ENCODE measurements at regions not wholly inside any gene's neighbourhood (a gene's known extent, or its start where the extent isn't known, plus 50 kb on each side); places are given as distances from the start of the nearest gene placed in this dataset.

DNA sequence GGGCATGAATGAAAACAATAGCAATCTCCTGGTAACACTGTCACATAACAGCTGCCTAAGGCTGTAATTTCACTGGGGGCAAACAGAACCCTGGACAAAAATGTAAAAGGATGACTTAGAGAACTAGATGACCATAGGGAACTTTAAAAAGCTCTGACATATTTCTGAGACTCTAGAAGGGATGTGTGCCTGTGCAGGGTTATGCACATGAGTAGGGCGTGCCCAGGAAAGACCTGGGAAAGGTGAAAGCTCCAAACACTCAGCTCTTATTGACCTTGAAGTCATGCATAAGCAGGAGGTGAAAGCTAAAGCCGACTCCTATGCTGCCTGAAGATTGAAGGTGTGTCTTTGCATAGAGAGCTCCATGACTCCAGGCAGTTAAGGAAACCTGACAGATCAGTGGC is 118.4 kb upstream of the BTBD3 start:
- DNase-seq (ENCODE audit: low spot score in 2 of 2) (no peak), FAIRE-seq (no peak)

DNA sequence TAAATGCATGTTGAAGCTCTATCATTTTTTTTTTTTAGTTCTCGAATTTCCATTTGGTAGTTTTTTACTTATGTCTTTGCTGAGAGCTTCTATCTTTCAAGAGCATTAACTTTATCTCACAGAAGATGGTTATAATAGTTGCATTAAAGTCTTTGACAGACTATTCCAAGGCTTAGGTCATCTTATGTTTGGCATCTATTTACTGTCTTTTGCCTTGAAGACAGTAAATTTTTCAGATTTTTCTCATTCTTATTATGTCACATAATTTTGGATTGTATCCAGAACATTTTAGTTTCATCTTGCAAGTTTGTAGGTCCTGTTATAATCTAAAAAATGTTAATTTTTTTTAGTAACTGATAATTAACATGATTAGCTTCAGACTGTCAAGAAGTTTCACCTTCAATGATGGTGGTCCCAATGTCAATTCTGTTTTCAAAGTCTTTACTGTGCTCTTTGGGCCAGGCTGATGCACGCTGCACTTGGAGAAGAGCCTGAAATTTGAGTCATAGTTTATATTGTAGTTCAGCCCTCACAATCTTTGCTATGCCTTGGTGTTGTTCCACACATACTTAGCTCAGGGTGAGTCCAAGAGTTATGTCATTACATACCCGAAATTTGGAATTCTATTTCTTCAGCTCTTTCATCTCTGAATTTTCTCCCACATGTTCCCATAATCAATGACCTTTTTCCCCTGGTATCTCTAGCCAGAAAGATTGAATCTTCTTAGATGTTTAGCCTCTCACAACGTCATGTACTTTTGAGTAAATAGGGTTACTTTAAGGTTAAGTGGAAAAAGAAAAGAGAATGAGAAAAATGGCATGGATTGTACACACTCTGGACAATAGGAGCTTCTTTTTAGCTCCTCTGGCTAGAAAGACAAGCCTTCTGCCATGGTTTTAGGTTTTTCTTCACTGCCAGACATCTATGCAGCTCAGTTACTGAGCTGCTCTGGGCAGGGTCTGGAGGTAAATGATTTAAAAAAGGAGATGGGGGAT is 110.3 kb upstream of the BTBD3 start:
- DNase-seq (ENCODE audit: low spot score in 2 of 2) (no peak), FAIRE-seq (no peak)

DNA sequence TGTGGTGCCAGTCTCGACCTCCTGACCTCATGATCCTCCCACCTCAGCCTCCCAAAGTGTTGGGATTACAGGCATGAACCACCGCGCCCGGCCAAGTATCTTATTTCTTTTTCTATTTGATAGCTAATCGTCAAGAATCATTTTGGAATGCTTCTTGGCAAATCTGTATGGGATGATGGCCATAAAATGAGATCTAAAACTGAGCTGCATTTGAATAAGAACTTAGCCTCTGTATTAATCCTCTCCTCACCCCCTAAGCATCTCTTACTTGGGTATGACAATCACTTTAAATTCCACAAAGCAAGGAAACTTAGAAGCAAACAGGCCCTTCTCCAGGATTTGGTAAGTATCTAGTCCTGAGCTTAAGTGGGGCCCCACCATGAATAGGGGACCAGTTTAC is 108.9 kb upstream of the BTBD3 start:
- no peak for FAIRE-seq
- no peak for DNase-seq (ENCODE audit: low spot score in 2 of 2)

DNA sequence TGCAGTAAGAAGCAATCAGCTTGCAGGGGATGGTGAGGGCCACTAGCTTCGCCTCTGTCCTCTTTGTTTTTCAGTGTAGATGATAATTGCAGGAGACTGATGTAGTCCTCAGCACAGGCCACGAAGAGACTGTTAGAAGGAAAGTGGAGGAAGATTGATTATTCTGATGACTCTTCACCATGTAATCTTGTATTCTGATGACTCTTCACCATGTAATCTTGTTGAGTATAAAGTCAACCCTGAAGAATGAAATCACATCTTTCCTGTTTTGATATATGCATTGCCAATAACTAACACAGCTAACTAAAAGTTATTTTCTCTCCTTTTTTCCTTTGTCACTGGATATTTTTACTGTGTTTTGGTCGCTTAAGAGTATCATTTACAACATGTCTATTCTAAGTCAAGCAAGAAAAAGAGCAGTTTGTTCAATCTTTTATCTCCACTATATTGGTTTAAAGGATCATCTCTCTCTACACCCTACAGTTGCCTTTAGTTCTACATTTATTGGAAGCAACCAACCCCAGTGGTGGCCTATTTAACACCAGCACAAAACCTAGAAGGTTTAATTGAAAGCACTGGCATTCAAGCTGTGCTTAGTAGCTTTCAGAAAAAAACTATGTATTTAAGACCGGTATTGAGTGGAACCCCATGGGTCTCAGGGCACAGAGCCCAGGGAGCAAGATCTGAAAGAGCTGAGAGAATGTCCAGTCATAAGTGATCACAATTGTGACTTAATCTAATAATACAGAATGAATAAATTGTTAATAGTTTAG is 107.2 kb upstream of the BTBD3 start:
- FAIRE-seq, result no peak
- no peak for DNase-seq (ENCODE audit: low spot score in 2 of 2)

DNA sequence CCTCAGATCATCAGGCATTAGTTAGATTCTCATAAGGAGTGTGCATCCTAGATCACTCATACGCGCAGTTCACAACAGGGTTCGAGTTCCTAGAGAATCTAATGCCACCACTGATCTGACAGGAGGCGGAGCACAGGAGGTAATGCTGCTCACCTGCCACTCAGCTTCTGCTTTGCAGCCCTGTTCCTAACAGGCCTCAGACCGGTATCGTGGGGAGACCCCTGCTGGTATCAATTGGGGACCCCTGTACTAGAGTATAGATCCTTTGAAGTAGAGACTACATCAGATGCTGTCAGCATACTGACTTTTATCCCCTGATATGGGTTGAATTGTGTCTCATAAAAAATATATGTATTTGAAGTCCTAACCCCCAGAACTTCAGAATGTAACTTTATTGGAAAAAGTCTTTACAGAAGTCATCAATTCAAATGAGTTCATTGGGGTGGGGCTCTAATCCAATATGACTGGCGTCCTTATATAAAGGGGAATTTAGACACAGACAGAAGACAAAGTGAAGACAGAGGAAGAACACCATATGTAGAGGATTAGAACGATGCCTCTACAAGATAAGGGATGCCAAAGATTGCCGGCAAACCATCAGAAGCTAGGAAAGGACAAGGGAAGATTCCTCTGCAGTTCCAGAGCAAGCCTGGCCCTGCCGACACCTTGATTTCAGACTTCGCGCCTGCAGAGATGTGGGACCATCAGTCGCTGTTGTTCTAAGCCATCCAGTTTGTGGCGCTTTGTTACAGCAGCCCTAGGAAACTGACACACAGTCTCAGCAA is 104.4 kb upstream of the BTBD3 start:
- no peak for DNase-seq (ENCODE audit: low spot score in 2 of 2)
- FAIRE-seq, result no peak

DNA sequence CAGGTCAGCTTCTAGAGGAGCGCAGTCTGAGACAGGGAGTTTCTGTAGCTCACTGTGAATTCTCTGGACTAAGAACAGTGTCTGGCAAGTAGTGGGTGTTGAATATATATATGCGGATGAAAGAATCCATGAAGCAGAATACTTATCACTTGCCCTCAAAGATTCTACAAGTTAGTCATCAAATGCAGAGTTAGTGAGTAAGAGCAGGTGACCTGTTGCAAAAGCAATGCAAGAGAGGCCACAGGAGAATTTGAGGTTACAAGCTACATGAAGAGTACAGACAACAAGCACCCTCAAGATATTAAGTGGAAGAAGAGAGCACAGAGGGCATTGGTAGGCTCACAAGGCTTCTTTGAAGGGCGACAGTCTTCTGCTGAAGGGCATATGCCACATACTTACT is 103.4 kb upstream of the BTBD3 start:
- DNase-seq (ENCODE audit: low spot score in 2 of 2) (no peak), FAIRE-seq (no peak)

DNA sequence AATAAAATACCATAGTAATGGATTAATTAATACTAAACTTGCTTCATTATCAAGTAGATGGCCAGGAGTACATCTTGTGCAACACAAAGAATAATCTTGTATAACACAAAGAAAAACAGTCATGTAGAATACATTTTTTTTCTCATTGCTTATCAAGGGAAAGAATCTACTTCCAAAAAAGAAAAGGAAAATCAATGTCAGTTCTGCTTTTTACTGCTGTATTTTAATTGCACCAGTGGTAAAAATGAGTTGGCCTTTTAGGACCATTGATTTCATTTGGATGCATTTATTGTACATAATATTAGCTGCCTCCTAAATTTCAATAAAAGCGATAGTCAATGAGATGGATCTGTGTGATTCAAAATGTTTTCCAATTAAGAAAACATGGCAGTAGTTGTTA is 96.9 kb upstream of the BTBD3 start:
- FAIRE-seq (no peak), DNase-seq (ENCODE audit: low spot score in 2 of 2) (no peak)

DNA sequence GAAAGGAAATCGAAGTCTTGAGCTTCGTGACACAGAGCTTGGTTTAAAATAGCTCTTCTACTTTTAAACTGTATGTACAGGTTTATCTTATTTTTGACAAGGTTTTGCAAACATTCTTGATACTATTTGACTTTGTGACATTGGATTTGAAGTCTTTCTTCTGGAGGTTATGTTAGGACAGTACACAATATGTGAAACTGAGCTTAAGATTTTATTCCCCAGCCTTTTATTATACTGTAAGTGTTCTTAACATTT is 95.2 kb upstream of the BTBD3 start:
- FAIRE-seq, result no peak
- no peak for DNase-seq (ENCODE audit: low spot score in 2 of 2)

DNA sequence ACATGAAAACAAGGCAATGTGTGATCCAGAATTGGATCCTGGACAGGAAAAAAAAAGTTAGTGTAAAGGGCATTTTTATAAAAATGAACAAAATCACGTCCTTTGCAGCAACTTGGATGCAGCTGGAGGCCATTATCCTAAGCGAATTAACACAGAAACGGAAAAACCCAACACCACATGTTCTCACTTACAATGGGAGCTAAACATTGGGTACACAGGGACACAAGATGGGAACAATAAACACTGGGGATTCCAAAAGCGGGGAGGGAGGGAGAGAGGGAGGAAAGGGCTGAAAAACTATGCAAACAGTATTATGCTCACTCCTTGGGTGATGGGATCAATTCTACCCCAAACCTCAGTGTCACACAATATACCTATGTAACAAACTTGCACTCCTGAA is 91.4 kb upstream of the BTBD3 start:
- FAIRE-seq, result no peak
- no peak for DNase-seq (ENCODE audit: low spot score in 2 of 2)

DNA sequence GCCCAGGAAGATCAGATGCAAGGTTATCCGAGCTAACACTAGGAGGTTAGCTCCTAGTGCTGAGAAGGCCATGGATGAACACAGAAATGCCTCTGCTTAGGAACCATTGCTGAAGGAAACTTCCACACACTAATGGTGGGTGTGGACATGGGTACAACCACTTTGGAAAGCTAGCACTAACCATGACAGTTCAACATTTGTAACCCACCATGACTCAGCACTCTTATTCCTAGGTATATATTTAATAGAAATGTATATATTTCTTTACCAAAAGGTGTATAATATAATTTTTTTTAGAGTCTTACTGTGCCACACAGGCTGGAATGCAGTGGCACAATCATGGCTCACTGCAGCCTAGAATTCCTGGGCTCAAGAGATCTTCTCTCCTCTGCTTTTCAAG is 85.3 kb upstream of the BTBD3 start:
- DNase-seq (ENCODE audit: low spot score in 2 of 2) (no peak), FAIRE-seq (no peak)

DNA sequence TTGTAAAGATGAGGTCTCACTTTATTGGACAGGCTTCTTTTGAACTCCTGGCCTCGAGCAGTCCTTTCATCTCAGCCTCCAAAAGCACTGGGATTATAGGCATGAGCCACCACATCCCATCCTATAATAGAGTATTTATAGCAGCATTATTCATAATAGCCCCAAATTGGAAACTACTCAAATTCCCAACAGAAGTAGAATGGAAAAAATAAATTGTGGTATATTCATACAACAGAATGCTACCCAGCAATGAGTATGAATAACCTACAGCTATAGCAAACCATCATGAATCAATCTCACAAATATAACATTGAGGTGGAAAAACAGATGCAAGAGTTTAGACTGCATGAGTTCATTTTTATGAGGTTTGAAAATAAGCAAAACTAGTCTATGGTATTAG is 84.8 kb upstream of the BTBD3 start:
- FAIRE-seq (no peak), DNase-seq (ENCODE audit: low spot score in 2 of 2) (no peak)

DNA sequence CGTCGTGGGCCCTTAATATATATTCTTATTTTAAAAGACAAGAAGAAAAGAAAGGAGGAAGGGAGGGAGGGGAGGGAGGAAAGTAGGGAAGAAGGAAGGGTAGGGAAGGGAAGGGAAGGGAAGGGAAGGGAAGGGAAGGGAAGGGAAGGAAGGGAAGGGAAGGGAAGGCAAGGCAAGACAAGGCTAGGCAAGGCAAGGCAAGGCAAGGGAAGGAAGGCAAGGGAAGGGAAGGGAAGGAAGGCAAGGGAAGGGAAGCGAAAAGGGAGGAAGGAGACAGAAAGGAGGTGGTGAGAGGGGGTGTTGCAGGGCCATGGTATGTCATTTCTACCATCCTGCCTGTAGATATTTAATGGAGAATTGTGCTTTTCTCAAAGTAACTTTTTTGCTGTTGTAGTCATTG is 83.9 kb upstream of the BTBD3 start:
- DNase-seq (ENCODE audit: low spot score in 2 of 2) (no peak), FAIRE-seq (no peak)

DNA sequence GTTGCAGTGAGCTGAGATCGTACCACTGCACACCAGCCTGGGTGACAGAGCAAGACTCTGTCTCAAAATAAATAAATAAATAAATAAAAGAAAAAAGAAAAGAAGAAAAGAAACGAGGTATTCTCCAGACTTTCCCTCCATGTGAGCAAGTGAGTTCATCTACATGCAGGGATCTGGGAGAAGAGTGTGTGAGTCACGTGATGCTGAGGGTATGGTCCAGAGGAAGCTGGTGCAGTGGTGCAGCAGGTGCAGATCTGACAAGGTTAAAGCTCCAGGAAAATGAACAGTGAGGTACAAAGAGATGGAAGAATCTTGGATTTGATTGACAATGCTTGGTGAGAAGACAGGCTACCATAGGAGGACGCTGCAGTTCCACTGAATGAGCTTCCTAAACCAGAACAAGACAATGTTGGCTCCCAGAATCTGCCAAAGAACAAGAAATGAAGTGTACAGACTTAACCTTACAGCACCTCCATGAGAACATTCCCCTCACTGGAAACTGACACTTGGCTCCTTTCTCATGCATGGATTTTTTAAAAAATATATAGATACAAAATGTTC is 79.5 kb upstream of the BTBD3 start:
- no peak for DNase-seq (ENCODE audit: low spot score in 2 of 2)
- no peak for FAIRE-seq

DNA sequence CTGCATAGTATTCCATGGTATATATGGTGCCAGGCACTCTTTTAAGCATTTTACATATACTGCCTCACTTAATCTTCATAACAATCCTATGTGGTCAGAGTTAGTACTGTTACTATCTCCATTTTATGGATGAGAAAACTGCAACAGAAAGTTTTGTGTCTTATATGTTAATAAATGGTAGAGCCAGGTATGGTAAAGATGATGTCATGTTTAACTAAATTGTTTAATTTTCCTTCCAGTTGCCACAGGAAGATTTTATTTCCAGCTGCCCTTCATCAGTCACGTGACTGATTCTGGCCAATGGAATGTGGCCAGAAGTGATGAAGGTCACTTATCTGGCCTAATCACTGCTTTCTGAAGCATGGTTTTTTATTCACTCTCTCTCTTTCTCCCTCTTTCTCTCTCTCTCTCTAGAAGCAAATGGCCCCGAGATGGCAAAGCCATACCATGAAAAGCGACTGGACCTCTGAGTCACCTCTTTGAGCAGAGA is 75.7 kb upstream of the BTBD3 start:
- FAIRE-seq, result no peak
- DNase-seq (ENCODE audit: low spot score in 2 of 2), result no peak

DNA sequence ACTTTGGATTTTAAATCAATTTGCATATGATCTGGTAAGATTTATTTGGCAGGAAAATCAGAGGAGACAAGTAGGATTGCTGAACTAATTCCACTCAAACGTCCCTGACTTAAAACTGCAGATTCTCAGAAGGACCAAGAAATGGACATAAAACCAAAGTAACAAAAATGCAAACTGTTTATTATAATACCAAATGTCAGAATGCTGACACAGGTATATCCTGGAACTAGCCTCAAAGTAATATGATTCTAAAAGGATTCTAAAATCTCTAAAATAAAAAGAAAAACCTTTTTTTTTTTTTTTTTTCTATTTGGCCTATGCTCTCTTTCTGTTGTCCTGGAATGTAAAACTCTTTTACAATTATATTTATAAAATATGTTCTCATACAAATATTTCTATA is 74.4 kb upstream of the BTBD3 start:
- no peak for DNase-seq (ENCODE audit: low spot score in 2 of 2)
- no peak for FAIRE-seq

DNA sequence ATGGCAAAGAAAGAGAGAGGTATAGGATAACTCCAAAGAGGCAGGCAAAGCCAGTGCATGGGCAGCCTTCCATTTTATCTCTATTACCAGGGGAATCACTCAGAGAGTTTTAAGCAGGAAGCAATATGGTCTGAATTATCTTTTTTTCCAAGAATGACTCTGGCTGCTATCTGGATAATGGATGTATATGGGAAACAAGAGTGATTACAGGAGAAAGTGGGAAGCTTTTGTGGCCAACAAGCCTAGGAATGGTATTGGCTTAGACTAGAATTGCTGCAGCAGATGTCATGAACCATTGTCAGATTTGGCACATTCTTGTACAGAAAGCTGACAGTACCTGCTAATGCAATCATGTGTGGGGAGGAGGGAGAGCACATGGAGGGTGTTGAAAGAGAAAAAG is 73.0 kb upstream of the BTBD3 start:
- DNase-seq (ENCODE audit: low spot score in 2 of 2) (no peak), FAIRE-seq (no peak)

DNA sequence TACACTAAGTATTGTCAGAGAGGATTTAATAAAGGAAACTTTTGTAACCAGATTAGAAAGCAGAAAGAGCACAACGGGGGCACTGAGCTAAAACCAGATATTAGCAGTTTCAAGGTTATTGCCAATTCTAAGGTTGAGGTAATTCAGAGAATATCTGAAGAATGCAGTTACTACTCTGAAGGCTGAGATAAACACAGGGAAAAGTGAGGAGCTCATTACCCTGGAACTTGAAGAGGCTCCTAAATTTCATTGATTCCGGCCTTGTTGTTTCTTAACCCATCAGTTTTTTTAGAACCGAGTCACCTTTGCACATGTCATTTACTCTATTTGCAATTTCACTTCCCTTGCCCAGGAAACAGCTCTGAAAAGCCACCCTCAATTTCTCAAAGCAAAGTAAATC is 72.4 kb upstream of the BTBD3 start:
- no peak for FAIRE-seq

DNA sequence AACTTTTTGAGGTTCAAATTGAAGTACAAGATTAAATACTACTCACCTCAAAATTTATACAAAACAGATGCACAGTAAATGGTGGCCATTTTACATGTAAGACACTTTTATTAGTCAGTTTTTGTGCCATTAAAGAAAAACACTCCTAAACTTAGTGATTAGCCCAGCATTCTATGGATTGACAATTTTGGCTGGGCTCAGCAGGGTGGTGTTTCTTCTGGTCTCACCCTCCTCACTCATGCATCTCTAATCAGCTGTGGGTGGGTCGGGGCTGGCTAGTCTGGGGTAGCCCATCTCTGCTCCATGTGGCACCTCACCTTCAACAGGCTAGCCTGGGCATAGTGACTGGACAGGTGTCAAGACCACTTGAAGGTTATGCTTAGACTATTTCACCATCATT is 71.6 kb upstream of the BTBD3 start:
- no peak for DNase-seq (ENCODE audit: low spot score in 2 of 2)
- FAIRE-seq, result no peak

More for the DNA sequence above, 72.4 kb upstream of the BTBD3 start:
- no peak for DNase-seq (ENCODE audit: low spot score in 2 of 2)

DNA sequence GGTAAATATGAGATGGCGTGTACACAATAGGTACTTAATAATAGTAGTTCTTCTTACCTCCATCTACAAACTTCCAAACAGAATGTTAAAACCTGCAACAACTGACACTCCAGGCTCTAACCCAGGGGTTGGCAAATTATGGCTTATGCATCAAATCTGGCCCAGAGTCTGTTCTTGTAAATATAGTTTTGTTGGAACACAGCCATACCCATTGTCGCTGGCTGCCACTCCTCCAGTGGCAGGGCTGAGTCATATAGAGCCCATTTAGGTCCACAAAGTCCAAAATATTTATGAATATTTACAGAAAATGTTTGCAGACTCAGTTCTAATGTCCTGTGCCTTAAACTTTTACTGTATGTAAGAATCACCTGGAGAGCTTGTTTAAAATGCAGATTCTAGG is 69.9 kb upstream of the BTBD3 start:
- FAIRE-seq (no peak), DNase-seq (ENCODE audit: low spot score in 2 of 2) (no peak)

DNA sequence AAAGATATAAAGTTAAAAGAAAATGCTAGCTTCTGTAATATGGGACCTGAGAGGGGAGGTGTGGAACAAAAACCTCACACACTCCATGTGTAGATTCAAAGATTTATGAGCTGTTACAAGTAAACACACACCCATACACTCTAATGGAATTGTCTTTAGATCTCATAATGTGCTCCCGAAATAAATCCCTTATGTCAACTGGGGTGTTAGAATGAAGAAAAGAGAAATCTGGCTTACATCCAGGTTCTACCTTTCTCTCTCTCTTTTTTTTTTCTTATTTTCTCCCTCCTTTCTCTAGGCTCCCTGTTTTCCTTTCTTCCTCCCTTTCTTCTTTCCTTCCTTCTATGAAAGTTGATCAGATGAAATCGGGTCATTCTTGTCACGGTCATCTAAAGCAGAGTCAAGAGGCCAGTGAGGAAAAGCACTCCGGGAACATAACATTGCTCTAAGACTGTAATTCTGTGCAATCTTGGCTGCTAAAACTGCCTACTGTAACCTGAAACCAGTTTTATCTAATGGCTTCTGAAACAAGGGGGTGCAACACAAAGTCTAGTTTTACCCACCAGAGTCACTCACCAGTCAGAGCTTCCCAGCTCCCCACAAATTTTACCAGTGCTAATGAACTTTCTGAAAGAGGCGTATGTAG is 68.3 kb upstream of the BTBD3 start:
- DNase-seq (ENCODE audit: low spot score in 2 of 2) (no peak), FAIRE-seq (no peak)

All from frontal cortex (tissue), 3 donors.